OCI-LY7 (cell line): ENCODE measurements at regions not wholly inside any gene's neighbourhood (a gene's known extent, or its start where the extent isn't known, plus 50 kb on each side); places are given as distances from the start of the nearest gene placed in this dataset.

Experiments
- BruUV-seq: library from RNA; stranded (reverse); fragments of 400-500 nt; replicated peaks from 2 replicates; lab custom pipeline; 2021; lab: Mats Ljungman, UMichigan
- CTCF ChIA-PET: fragments of 300-600 bp; sonication (Branson Sonifier 250); formaldehyde crosslinking; loops from one replicate; lab custom pipeline; 2022; ENCODE audit warnings: antibody characterized with exemption; ENCODE audit not compliant: unreplicated experiment; lab: Charles Lee
- POLR2A ChIA-PET: fragments of 300-600 bp; sonication (Branson Sonifier 250); formaldehyde crosslinking; loops from one replicate; lab custom pipeline; 2022; ENCODE audit warnings: antibody characterized with exemption; lab: Charles Lee
- DNase-seq: peaks from one replicate; pipeline ENCODE4 v3.0.0-alpha.2; 2015; ENCODE audit warnings: low spot score
- H2AFZ ChIP-seq: fragments of 200-600 bp; sonication (generic), shearing (Covaris generic); 2 replicates; pipeline ENCODE4 v1.6.1; 2014; ENCODE audit warnings: mild to moderate bottlenecking, antibody characterized with exemption, low read length, moderate library complexity
- H3K27ac ChIP-seq: fragments of 200-600 bp; sonication (generic); 2 replicates; pipeline ENCODE4 v1.5.1; 2014; ENCODE audit warnings: mixed run types, low read depth, mild to moderate bottlenecking, moderate library complexity, low read length, inconsistent platforms; ENCODE audit not compliant: poor library complexity, severe bottlenecking
- H3K36me3 ChIP-seq: fragments of 200-600 bp; sonication (generic); 2 replicates; pipeline ENCODE4 v1.6.1; 2014; ENCODE audit warnings: mild to moderate bottlenecking, antibody characterized with exemption, low read length, moderate library complexity, mixed read lengths; ENCODE audit not compliant: insufficient read depth
- H3K4me1 ChIP-seq: fragments of 200-600 bp; sonication (generic); 2 replicates; pipeline ENCODE4 v1.5.1; 2014; ENCODE audit warnings: mild to moderate bottlenecking, low read length; ENCODE audit not compliant: insufficient read depth, poor library complexity, severe bottlenecking
- H3K4me2 ChIP-seq: fragments of 200-600 bp; sonication (generic); 2 replicates; pipeline ENCODE4 v1.6.1; 2014; ENCODE audit warnings: mild to moderate bottlenecking, low read length
- H3K4me3 ChIP-seq: fragments of 200-600 bp; sonication (generic); 2 replicates; pipeline ENCODE4 v1.5.1; 2014; ENCODE audit warnings: mild to moderate bottlenecking, low read depth, low read length; ENCODE audit not compliant: poor library complexity, severe bottlenecking
- H3K79me2 ChIP-seq: fragments of 200-600 bp; sonication (generic); 2 replicates; pipeline ENCODE4 v1.6.1; 2016; ENCODE audit warnings: low read depth, mild to moderate bottlenecking, low read length, moderate library complexity, mixed read lengths; ENCODE audit not compliant: insufficient read depth
- H3K9me2 ChIP-seq: fragments of 200-600 bp; sonication (generic); 2 replicates; pipeline ENCODE4 v1.6.1; 2016; ENCODE audit warnings: mild to moderate bottlenecking, low read length, mixed read lengths; ENCODE audit not compliant: insufficient read depth
- H3K9me3 ChIP-seq: fragments of 200-600 bp; sonication (generic); 2 replicates; pipeline ENCODE4 v1.6.1; 2014; ENCODE audit warnings: mild to moderate bottlenecking, mixed run types, low read length, mixed read lengths
- H4K20me1 ChIP-seq: fragments of 200-600 bp; sonication (generic); 2 replicates; pipeline ENCODE4 v1.6.1; 2014; ENCODE audit warnings: mild to moderate bottlenecking, antibody characterized with exemption, low read length, moderate library complexity, mixed read lengths; ENCODE audit not compliant: insufficient read depth
- CTCF ChIP-seq: fragments of 200-600 bp; sonication (generic); conservative IDR thresholded peaks from 2 replicates; pipeline ENCODE4 v1.5.1; 2014; ENCODE audit warnings: mild to moderate bottlenecking, antibody characterized with exemption, low read length, moderate library complexity, mixed read lengths
- EZH2phosphoT487 ChIP-seq: fragments of 200-600 bp; sonication (generic); IDR thresholded peaks from 2 replicates; pipeline ENCODE4 v1.6.1; 2018; ENCODE audit warnings: low read depth, borderline replicate concordance, mild to moderate bottlenecking, mixed run types, antibody characterized with exemption, low read length, moderate library complexity, mixed read lengths
- intact Hi-C: fragments of 100-400 bp; cut with micrococcal nuclease; formaldehyde crosslinking; loops from one replicate; pipeline ENCODE4 v1.10.0; 2022; ENCODE audit not compliant: unreplicated experiment

GRCh38 chr16:85265161-85265784 is 153.0 kb upstream of the CIBAR2 start:
- Histone ChIP-seq H4K20me1 (no peaks in the 10 kb centered on the region), H3K79me2 (no peaks in the 10 kb centered on the region), H3K4me1 (peaks cover 28% of the 10 kb centered on the region), H3K4me3 (no peak overlapping the region), H3K27ac (no peak overlapping the region), H3K9me2 (no peaks in the 10 kb centered on the region), H3K9me3 (no peaks in the 10 kb centered on the region), H2AFZ (no peak overlapping the region), H3K4me2 (no peak overlapping the region), H3K36me3 (no peaks in the 10 kb centered on the region)
- no peak for TF ChIP-seq EZH2phosphoT487
- no peak for TF ChIP-seq CTCF
- POLR2A ChIA-PET: no interaction called here
- intact Hi-C loops: no loop called here
- BruUV-seq: no TSS peak
- no peak for DNase-seq
- CTCF ChIA-PET: interaction anchor here (0.9 to 1.0 kb wide), 2 partner anchors 9 to 12 kb away, joined by 3 read pairs; no protein-coding TSS in a partner anchor

GRCh38 chr16:85265810-85266209 is 153.5 kb upstream of the CIBAR2 start:
- intact Hi-C loops: no loop called here
- Histone ChIP-seq H2AFZ (no peak overlapping the region), H3K9me3 (no peaks in the 10 kb centered on the region), H3K27ac (no peak overlapping the region), H3K4me2 (no peak overlapping the region), H3K36me3 (no peaks in the 10 kb centered on the region), H4K20me1 (no peaks in the 10 kb centered on the region), H3K4me3 (no peak overlapping the region), H3K9me2 (no peaks in the 10 kb centered on the region), H3K79me2 (no peaks in the 10 kb centered on the region), H3K4me1 (peaks cover 22% of the 10 kb centered on the region)
- BruUV-seq: no TSS peak
- DNase-seq: no peak
- ChIA-PET POLR2A (no interaction called here), CTCF (no interaction called here)
- TF ChIP-seq EZH2phosphoT487 (no peak), CTCF (no peak)

GRCh38 chr16:85266857-85267256 is 154.6 kb upstream of the CIBAR2 start:
- Histone ChIP-seq H3K79me2 (no peaks in the 10 kb centered on the region), H3K9me3 (no peaks in the 10 kb centered on the region), H3K4me3 (no peak overlapping the region), H3K4me1 (peaks cover 12% of the 10 kb centered on the region), H2AFZ (no peak overlapping the region), H3K27ac (no peak overlapping the region), H3K4me2 (no peak overlapping the region), H3K9me2 (no peaks in the 10 kb centered on the region), H3K36me3 (no peaks in the 10 kb centered on the region), H4K20me1 (no peaks in the 10 kb centered on the region)
- ChIA-PET CTCF (no interaction called here), POLR2A (interaction anchor here (0.8 kb wide), 1 partner anchor 12 kb away, joined by 3 read pairs; no protein-coding TSS in a partner anchor)
- intact Hi-C loops: no loop called here
- no TSS peak for BruUV-seq
- no peak for TF ChIP-seq CTCF
- TF ChIP-seq EZH2phosphoT487: no peak
- no peak for DNase-seq
